WTC11 (cell line): ENCODE measurements at regions not wholly inside any gene's neighbourhood (a gene's known extent, or its start where the extent isn't known, plus 50 kb on each side); places are given as distances from the start of the nearest gene placed in this dataset.

Experiments used
- ATAC-seq: fragments of 200-7000 bp; cut with Tn5 transposase; 2 replicates; pipeline ENCODE4 v1.10.0; 2021; ENCODE audit warnings: mild to moderate bottlenecking, moderate library complexity
- CTCF ChIA-PET: fragments of 300-600 bp; sonication (Branson Sonifier 250); formaldehyde crosslinking; loops from one replicate; lab custom pipeline; 2021; ENCODE audit warnings: antibody characterized with exemption; lab: Charles Lee
- POLR2A ChIA-PET: fragments of 350-600 bp; sonication (Branson Sonifier 250); formaldehyde crosslinking; loops from one replicate; lab custom pipeline; 2021; ENCODE audit warnings: antibody characterized with exemption; lab: Charles Lee
- DNase-seq: peaks from one replicate; pipeline ENCODE4 v3.0.0; 2021; ENCODE audit warnings: low spot score
- H3K27ac Mint-ChIP-seq: 2 replicates; pipeline ENCODE4 v1.8.0; 2021; ENCODE audit warnings: mixed read lengths
- H3K27me3 Mint-ChIP-seq: 2 replicates; pipeline ENCODE4 v1.8.0; 2021; ENCODE audit warnings: low read depth, mild to moderate bottlenecking, moderate library complexity, mixed read lengths
- H3K36me3 Mint-ChIP-seq: 2 replicates; pipeline ENCODE4 v1.8.0; 2021; ENCODE audit warnings: mixed read lengths
- H3K4me1 Mint-ChIP-seq: 2 replicates; pipeline ENCODE4 v1.8.0; 2022; ENCODE audit warnings: mixed read lengths
- H3K4me3 Mint-ChIP-seq: 2 replicates; pipeline ENCODE4 v1.8.0; 2021; ENCODE audit warnings: mild to moderate bottlenecking, moderate library complexity, mixed read lengths
- H3K9me3 Mint-ChIP-seq: 2 replicates; pipeline ENCODE4 v1.8.0; 2021; ENCODE audit warnings: mixed read lengths
- GRHL2 ChIP-seq: fragments of 250-450 bp; sonication (Bioruptor Pico); IDR thresholded peaks from 2 replicates; pipeline ENCODE4 v1.8.0; 2022; ENCODE audit warnings: mild to moderate bottlenecking, moderate library complexity; ENCODE audit not compliant: insufficient replicate concordance, severe bottlenecking
- GTF2I ChIP-seq: fragments of 250-450 bp; sonication (Bioruptor Pico); conservative IDR thresholded peaks from 2 replicates; pipeline ENCODE4 v1.4.0; 2021; ENCODE audit warnings: mild to moderate bottlenecking
- HMGA2 ChIP-seq: fragments of 250-450 bp; sonication (Bioruptor Pico); IDR thresholded peaks from 2 replicates; pipeline ENCODE4 v1.4.0; 2021; ENCODE audit warnings: mild to moderate bottlenecking, moderate library complexity
- IRF1 ChIP-seq: sonication (generic); formaldehyde crosslinking; IDR thresholded peaks from 2 replicates; pipeline ENCODE4 v1.8.0; 2023; ENCODE audit warnings: missing genetic modification reagents
- KAT7 ChIP-seq: sonication (generic); formaldehyde crosslinking; IDR thresholded peaks from 2 replicates; pipeline ENCODE4 v1.8.1; 2023; ENCODE audit warnings: missing genetic modification reagents, mild to moderate bottlenecking, borderline replicate concordance
- NR1H2 ChIP-seq: sonication (generic); formaldehyde crosslinking; IDR thresholded peaks from 2 replicates; pipeline ENCODE4 v1.9.0; 2021; ENCODE audit warnings: mild to moderate bottlenecking, moderate library complexity, missing genetic modification reagents
- OVOL2 ChIP-seq: fragments of 250-450 bp; sonication (Bioruptor Pico); IDR thresholded peaks from 2 replicates; pipeline ENCODE4 v1.9.0; 2021; ENCODE audit warnings: mild to moderate bottlenecking, borderline replicate concordance
- PRDM15 ChIP-seq: sonication (generic); formaldehyde crosslinking; IDR thresholded peaks from 2 replicates; pipeline ENCODE4 v1.8.0; 2022; ENCODE audit warnings: missing genetic modification reagents
- PREB ChIP-seq: sonication (generic); formaldehyde crosslinking; IDR thresholded peaks from 2 replicates; pipeline ENCODE4 v1.8.1; 2022; ENCODE audit warnings: mild to moderate bottlenecking, missing genetic modification reagents, moderate library complexity, borderline replicate concordance
- STAT6 ChIP-seq: sonication (generic); formaldehyde crosslinking; conservative IDR thresholded peaks from 2 replicates; pipeline ENCODE4 v1.8.1; 2023; ENCODE audit warnings: mild to moderate bottlenecking, low read depth, missing genetic modification reagents, moderate library complexity
- USF2 ChIP-seq: sonication (generic); formaldehyde crosslinking; IDR thresholded peaks from 2 replicates; pipeline ENCODE4 v1.8.1; 2023; ENCODE audit warnings: mild to moderate bottlenecking, missing genetic modification reagents, moderate library complexity
- ZNF121 ChIP-seq: sonication (generic); formaldehyde crosslinking; IDR thresholded peaks from 2 replicates; pipeline ENCODE4 v1.8.0; 2023; ENCODE audit warnings: missing genetic modification reagents
- ZNF396 ChIP-seq: fragments of 250-450 bp; sonication (Bioruptor Pico); IDR thresholded peaks from 2 replicates; pipeline ENCODE4 v1.8.0; 2021; ENCODE audit warnings: mild to moderate bottlenecking, moderate library complexity, borderline replicate concordance
- ZNF416 ChIP-seq: fragments of 250-450 bp; sonication (Bioruptor Pico); IDR thresholded peaks from 2 replicates; pipeline ENCODE4 v1.9.0; 2021; ENCODE audit warnings: mild to moderate bottlenecking, inconsistent platforms
- ZNF425 ChIP-seq: fragments of 250-450 bp; sonication (Bioruptor Pico); conservative IDR thresholded peaks from 2 replicates; pipeline ENCODE4 v1.9.0; 2021; ENCODE audit warnings: mild to moderate bottlenecking
- ZNF671 ChIP-seq: fragments of 250-450 bp; sonication (Bioruptor Pico); IDR thresholded peaks from 2 replicates; pipeline ENCODE4 v1.8.0; 2021; ENCODE audit warnings: mild to moderate bottlenecking

- TF ChIP-seq USF2 (CRISPR knock-in tag) (no peak), HMGA2 (no peak), IRF1 (CRISPR knock-in tag) (no peak), GRHL2 (CRISPR knock-in tag) (no peak), ZNF396 (CRISPR knock-in tag) (no peak), NR1H2 (CRISPR knock-in tag) (no peak), PRDM15 (CRISPR knock-in tag) (no peak)
These were observed 360.9 kb downstream of the AKAIN1 start (continued) for GRCh38 chr18:4836141-4836540.

- H3K9me3 Mint-ChIP-seq, result no peaks in the 10 kb centered on the region
- peaks cover 10% of the 10 kb centered on the region for H3K4me1 Mint-ChIP-seq
- POLR2A ChIA-PET, result no interaction called here
- ATAC-seq (peak; percentile 57), DNase-seq (no peak)
- H3K27ac Mint-ChIP-seq, result no peak overlapping the region
- H3K36me3 Mint-ChIP-seq, result no peaks in the 10 kb centered on the region
- no peaks in the 10 kb centered on the region for H3K27me3 Mint-ChIP-seq
- no peak overlapping the region for H3K4me3 Mint-ChIP-seq
- CTCF ChIA-PET, result no interaction called here
- no peak for TF ChIP-seq PREB (CRISPR knock-in tag)
- no peak for TF ChIP-seq ZNF671 (CRISPR knock-in tag)
- no peak for TF ChIP-seq STAT6 (CRISPR knock-in tag)
- no peak for TF ChIP-seq ZNF121
- TF ChIP-seq ZNF416 (CRISPR knock-in tag), result no peak
- no peak for TF ChIP-seq ZNF425 (CRISPR knock-in tag)
- TF ChIP-seq OVOL2 (CRISPR knock-in tag), result no peak
- no peak for TF ChIP-seq KAT7 (CRISPR knock-in tag)
- TF ChIP-seq GTF2I, result no peak
These were observed 365.2 kb downstream of the AKAIN1 start for GRCh38 chr18:4831791-4832375.
